ENCODE measurements at regions not wholly inside any gene's neighbourhood (a gene's known extent, or its start where the extent isn't known, plus 50 kb on each side); places are given as distances from the start of the nearest gene placed in this dataset.

DNA sequence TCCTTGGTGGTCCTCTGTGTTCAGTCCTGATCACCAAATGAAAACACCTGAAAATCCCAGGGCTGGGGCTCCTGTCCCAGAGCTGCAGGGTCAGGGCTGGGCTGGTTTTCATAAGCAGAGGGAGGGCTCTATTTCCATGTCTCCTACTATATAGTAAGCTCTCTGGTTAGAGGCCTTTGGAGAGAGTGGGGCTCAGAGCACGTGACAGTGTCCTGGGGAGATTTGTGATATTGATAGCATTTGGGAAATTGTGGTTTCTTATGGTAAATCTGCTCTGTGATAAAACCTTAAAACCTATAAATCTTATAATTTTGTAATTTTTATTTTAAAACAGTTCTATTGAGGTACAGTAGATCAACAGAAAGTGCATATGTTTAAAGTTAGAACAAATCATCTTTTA lies 1202.2 kb downstream of the TMEM121 start:
- TF ChIP-seq, protein P1, sequence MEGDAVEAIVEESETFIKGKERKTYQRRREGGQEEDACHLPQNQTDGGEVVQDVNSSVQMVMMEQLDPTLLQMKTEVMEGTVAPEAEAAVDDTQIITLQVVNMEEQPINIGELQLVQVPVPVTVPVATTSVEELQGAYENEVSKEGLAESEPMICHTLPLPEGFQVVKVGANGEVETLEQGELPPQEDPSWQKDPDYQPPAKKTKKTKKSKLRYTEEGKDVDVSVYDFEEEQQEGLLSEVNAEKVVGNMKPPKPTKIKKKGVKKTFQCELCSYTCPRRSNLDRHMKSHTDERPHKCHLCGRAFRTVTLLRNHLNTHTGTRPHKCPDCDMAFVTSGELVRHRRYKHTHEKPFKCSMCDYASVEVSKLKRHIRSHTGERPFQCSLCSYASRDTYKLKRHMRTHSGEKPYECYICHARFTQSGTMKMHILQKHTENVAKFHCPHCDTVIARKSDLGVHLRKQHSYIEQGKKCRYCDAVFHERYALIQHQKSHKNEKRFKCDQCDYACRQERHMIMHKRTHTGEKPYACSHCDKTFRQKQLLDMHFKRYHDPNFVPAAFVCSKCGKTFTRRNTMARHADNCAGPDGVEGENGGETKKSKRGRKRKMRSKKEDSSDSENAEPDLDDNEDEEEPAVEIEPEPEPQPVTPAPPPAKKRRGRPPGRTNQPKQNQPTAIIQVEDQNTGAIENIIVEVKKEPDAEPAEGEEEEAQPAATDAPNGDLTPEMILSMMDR (IDR thresholded peaks at IDR 0.05), result no peak
- TF ChIP-seq POLR2AphosphoS5 (IDR thresholded peaks at IDR 0.05) (no peak), POLR2A (IDR thresholded peaks at IDR 0.05) (no peak), EP300 (IDR thresholded peaks at IDR 0.05; ENCODE audit: low read depth) (no peak)
